Keratinocyte (primary cell): ENCODE measurements at regions not wholly inside any gene's neighbourhood (a gene's known extent, or its start where the extent isn't known, plus 50 kb on each side); places are given as distances from the start of the nearest gene placed in this dataset.
A peak's percentile ranks its signal among the peaks of the same experiment; 100 is the strongest.

Experiments
- DNase-seq: peaks from one replicate; pipeline ENCODE4 v3.0.0-alpha.2; 2011; ENCODE audit warnings: low read depth, missing footprints, low spot score
- FAIRE-seq: peaks from 2 replicates; lab custom pipeline; 2011; peaks lifted over from hg19 to GRCh38; lab: Jason Lieb, UNC
- H2AFZ ChIP-seq: 2 replicates; pipeline ENCODE4 v1.6.0; 2012; ENCODE audit warnings: low read length, control low read depth, inconsistent platforms; ENCODE audit not compliant: control insufficient read depth
- H3K27ac ChIP-seq: 2 replicates; pipeline ENCODE4 v1.5.1; 2011; ENCODE audit warnings: low read length; ENCODE audit not compliant: control insufficient read depth, insufficient read depth
- H3K27me3 ChIP-seq: 3 replicates; pipeline ENCODE4 v1.6.0; 2011; ENCODE audit warnings: low read length; ENCODE audit not compliant: control insufficient read depth, insufficient read depth; ENCODE audit errors: extremely low read depth
- H3K36me3 ChIP-seq, 2 experiments: 2 replicates in 1 of 2; 3 replicates in 1 of 2; pipeline ENCODE4 v1.5.1; 2011; ENCODE audit warnings: low read length in 2 of 2, mild to moderate bottlenecking in 1 of 2; ENCODE audit not compliant: control insufficient read depth in 2 of 2, insufficient read depth in 2 of 2; ENCODE audit errors: extremely low read depth in 1 of 2
- H3K4me1 ChIP-seq: 3 replicates; pipeline ENCODE4 v1.5.1; 2011; ENCODE audit warnings: low read length; ENCODE audit not compliant: control insufficient read depth, insufficient read depth; ENCODE audit errors: extremely low read depth
- H3K4me2 ChIP-seq: 3 replicates; pipeline ENCODE4 v1.6.0; 2011; ENCODE audit warnings: low read depth, low read length; ENCODE audit not compliant: control insufficient read depth, insufficient read depth; ENCODE audit errors: extremely low read depth
- H3K4me3 ChIP-seq, 3 experiments: fragments of 200-600 bp in 1 of 3; sonication (generic) in 1 of 3; 2 replicates in 2 of 3; 3 replicates in 1 of 3; pipeline ENCODE4 v1.5.1; 2011 to 2016; ENCODE audit warnings: low read length in 3 of 3, mild to moderate bottlenecking in 3 of 3, control low read depth in 2 of 3, inconsistent platforms in 1 of 3, low read depth in 1 of 3, mixed read lengths in 1 of 3, mixed run types in 1 of 3, moderate library complexity in 1 of 3; ENCODE audit not compliant: control insufficient read depth in 2 of 3, insufficient read depth in 2 of 3; ENCODE audit errors: extremely low read depth in 1 of 3
- H3K79me2 ChIP-seq: 2 replicates; pipeline ENCODE4 v1.6.0; 2012; ENCODE audit warnings: low read length; ENCODE audit not compliant: control insufficient read depth, insufficient read depth
- H3K9ac ChIP-seq: 3 replicates; pipeline ENCODE4 v1.6.0; 2011; ENCODE audit warnings: low read length; ENCODE audit not compliant: control insufficient read depth, insufficient read depth; ENCODE audit errors: extremely low read depth
- H3K9me1 ChIP-seq: 3 replicates; pipeline ENCODE4 v1.6.0; 2011; ENCODE audit warnings: low read length; ENCODE audit not compliant: control insufficient read depth, insufficient read depth; ENCODE audit errors: extremely low read depth
- H3K9me3 ChIP-seq: 2 replicates; pipeline ENCODE4 v1.5.1; 2012; ENCODE audit warnings: low read depth, low read length; ENCODE audit not compliant: control insufficient read depth
- H4K20me1 ChIP-seq: 3 replicates; pipeline ENCODE4 v1.6.0; 2011; ENCODE audit warnings: low read length; ENCODE audit not compliant: control insufficient read depth, insufficient read depth; ENCODE audit errors: extremely low read depth
- EZH2 ChIP-seq: IDR thresholded peaks from one replicate; pipeline ENCODE4 v1.6.1; 2012; ENCODE audit warnings: inconsistent platforms, mild to moderate bottlenecking, low read length, moderate library complexity
- dilution Hi-C: fragments of 300-500 bp; cut with MboI; formaldehyde crosslinking; loops from one replicate; pipeline ENCODE4 v1.7.0; 2020; ENCODE audit warnings: low sequenced_read_pairs; ENCODE audit not compliant: extremely low pct_ligation_motif_present
- TF ChIP-seq, protein P1 (sequence below), 3 experiments: IDR thresholded peaks in 1 of 3; conservative IDR thresholded peaks in 1 of 3; optimal IDR thresholded peaks in 1 of 3; 2 replicates in 2 of 3; 3 replicates in 1 of 3; pipeline versions ENCODE3 to v1.5.1; 2011; ENCODE audit warnings: low read length in 3 of 3, mild to moderate bottlenecking in 3 of 3, moderate library complexity in 2 of 3, control low read depth in 1 of 3, inconsistent platforms in 1 of 3; ENCODE audit not compliant: insufficient read depth in 2 of 3; ENCODE audit errors: extremely low read depth in 1 of 3

DNA sequence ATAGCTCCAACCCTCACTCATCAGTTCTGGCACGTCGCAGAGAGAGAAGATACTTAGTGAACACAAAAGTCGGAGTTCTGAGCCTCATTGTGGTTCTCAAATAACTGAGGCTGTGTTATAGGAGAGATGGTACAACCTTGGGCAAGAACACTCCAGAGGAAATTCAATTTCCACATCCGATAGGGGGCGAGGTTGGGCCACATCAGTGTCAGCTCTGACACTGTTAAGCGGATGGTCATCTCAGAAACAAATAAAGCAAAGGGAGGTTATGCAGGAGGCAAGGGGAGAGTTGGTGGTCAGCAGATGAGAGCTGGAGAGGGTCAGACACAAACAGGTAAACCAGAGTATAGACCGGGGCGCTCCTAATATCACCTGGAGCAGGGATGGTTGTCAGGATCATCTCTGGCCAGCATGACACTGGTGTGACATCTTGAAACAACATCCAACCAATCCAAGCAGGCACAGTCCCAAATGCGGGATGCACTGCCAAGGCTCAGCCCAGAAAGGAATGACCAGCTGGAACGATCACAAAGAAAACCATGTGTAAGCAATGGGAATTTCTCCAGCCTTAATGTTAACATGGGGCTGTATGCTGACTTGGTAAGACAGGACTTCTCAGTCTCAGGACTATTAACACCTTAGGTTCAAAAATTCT is 331.8 kb downstream of the HACE1 start:
- dilution Hi-C loops, result no loop called here
- Histone ChIP-seq H3K79me2 (no peaks in the 10 kb centered on the region), H3K9me1 (no peaks in the 10 kb centered on the region), H3K27ac (no peak overlapping the region), H3K27me3 (no peaks in the 10 kb centered on the region), H3K36me3 (no peaks in the 10 kb centered on the region), H3K4me2 (no peak overlapping the region), H3K4me1 (no peaks in the 10 kb centered on the region), H2AFZ (no peak overlapping the region), H3K4me3 (no peak overlapping the region), H3K9ac (no peak overlapping the region), H4K20me1 (no peaks in the 10 kb centered on the region), H3K9me3 (no peaks in the 10 kb centered on the region)
- DNase-seq, result no peak
- TF ChIP-seq, protein P1, sequence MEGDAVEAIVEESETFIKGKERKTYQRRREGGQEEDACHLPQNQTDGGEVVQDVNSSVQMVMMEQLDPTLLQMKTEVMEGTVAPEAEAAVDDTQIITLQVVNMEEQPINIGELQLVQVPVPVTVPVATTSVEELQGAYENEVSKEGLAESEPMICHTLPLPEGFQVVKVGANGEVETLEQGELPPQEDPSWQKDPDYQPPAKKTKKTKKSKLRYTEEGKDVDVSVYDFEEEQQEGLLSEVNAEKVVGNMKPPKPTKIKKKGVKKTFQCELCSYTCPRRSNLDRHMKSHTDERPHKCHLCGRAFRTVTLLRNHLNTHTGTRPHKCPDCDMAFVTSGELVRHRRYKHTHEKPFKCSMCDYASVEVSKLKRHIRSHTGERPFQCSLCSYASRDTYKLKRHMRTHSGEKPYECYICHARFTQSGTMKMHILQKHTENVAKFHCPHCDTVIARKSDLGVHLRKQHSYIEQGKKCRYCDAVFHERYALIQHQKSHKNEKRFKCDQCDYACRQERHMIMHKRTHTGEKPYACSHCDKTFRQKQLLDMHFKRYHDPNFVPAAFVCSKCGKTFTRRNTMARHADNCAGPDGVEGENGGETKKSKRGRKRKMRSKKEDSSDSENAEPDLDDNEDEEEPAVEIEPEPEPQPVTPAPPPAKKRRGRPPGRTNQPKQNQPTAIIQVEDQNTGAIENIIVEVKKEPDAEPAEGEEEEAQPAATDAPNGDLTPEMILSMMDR (optimal IDR thresholded peaks at IDR 0.05 in 1 of 3, IDR thresholded peaks at IDR 0.05 in 1 of 3, conservative IDR thresholded peaks at IDR 0.05 in 1 of 3; ENCODE audit: extremely low read depth in 1 of 3, insufficient read depth in 2 of 3, low read length in 3 of 3), result peak in 1 of 3 experiments; percentile 57
- TF ChIP-seq EZH2, result no peak
- no peak for FAIRE-seq

DNA sequence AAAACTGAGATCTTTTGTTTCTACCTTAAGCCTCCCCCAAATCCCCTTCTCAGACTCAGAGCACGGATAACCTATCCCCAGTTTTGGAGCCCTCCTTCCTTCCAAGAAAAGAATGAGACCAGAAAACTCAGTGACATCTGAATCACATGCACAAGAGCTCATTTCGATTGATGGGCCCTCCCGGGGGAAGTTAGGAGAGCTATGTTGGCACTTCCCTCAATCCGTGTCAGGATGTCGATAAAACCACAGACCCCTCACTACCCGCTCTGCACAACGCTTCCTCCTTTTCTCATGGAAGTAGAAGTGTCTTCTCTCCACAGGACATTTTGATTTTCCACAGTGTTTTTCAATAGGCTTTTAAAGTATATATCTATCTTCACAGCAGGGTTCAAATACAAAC is 332.4 kb downstream of the HACE1 start:
- TF ChIP-seq, protein P1 (optimal IDR thresholded peaks at IDR 0.05 in 1 of 3, IDR thresholded peaks at IDR 0.05 in 1 of 3, conservative IDR thresholded peaks at IDR 0.05 in 1 of 3; ENCODE audit: extremely low read depth in 1 of 3, insufficient read depth in 2 of 3, low read length in 3 of 3), result no peak
- no peak for TF ChIP-seq EZH2
- no peak overlapping the region for H3K27ac ChIP-seq
- H3K36me3 ChIP-seq, result no peaks in the 10 kb centered on the region
- no peak for FAIRE-seq
- H3K27me3 ChIP-seq, result no peaks in the 10 kb centered on the region
- DNase-seq, result no peak
- no peak overlapping the region for H3K4me2 ChIP-seq
- H4K20me1 ChIP-seq, result no peaks in the 10 kb centered on the region
- H3K4me1 ChIP-seq, result no peaks in the 10 kb centered on the region
- dilution Hi-C loops, result no loop called here
- H3K79me2 ChIP-seq, result no peaks in the 10 kb centered on the region
- H3K4me3 ChIP-seq, result no peak overlapping the region
- no peaks in the 10 kb centered on the region for H3K9me3 ChIP-seq
- H2AFZ ChIP-seq, result no peak overlapping the region
- H3K9ac ChIP-seq, result no peak overlapping the region
- H3K9me1 ChIP-seq, result no peaks in the 10 kb centered on the region
